Osteoblast (primary cell): ENCODE measurements at regions not wholly inside any gene's neighbourhood (a gene's known extent, or its start where the extent isn't known, plus 50 kb on each side); places are given as distances from the start of the nearest gene placed in this dataset.
"Not testable (repeated sequence)": the region's sequence is repeated elsewhere in the genome, so short reads cannot be mapped to it uniquely, and the experiment has no call there.

ENCODE experiments used
- DNase-seq: peaks from one replicate; pipeline ENCODE4 v3.0.0; 2011; ENCODE audit warnings: low spot score, mixed read lengths; ENCODE audit not compliant: insufficient read length; ENCODE audit errors: missing footprints
- H2AFZ ChIP-seq: 2 replicates; pipeline ENCODE4 v1.6.0; 2011; ENCODE audit warnings: mild to moderate bottlenecking, low read length
- H3K27ac ChIP-seq: 2 replicates; pipeline ENCODE4 v1.5.1; 2011; ENCODE audit warnings: mild to moderate bottlenecking, low read depth, low read length, moderate library complexity
- H3K27me3 ChIP-seq: 2 replicates; pipeline ENCODE4 v1.6.0; 2012; ENCODE audit warnings: mild to moderate bottlenecking, control low read depth, inconsistent platforms, low read length, moderate library complexity; ENCODE audit not compliant: insufficient read depth
- H3K36me3 ChIP-seq: 2 replicates; pipeline ENCODE4 v1.5.1; 2011; ENCODE audit warnings: mild to moderate bottlenecking, low read length, control low read depth, moderate library complexity; ENCODE audit not compliant: insufficient read depth
- H3K4me1 ChIP-seq: 2 replicates; pipeline ENCODE4 v1.5.1; 2011; ENCODE audit warnings: mild to moderate bottlenecking, low read length, control low read depth, moderate library complexity; ENCODE audit not compliant: insufficient read depth
- H3K4me2 ChIP-seq: 2 replicates; pipeline ENCODE4 v1.6.0; 2011; ENCODE audit warnings: mild to moderate bottlenecking, low read length; ENCODE audit not compliant: insufficient read depth
- H3K4me3 ChIP-seq: fragments of 200-600 bp; sonication (generic); 3 replicates; pipeline ENCODE4 v1.5.1; 2012; ENCODE audit warnings: mild to moderate bottlenecking, low read length, inconsistent platforms; ENCODE audit not compliant: insufficient read depth
- H3K79me2 ChIP-seq: 2 replicates; pipeline ENCODE4 v1.6.0; 2012; ENCODE audit warnings: mild to moderate bottlenecking, low read length, control low read depth, inconsistent platforms; ENCODE audit not compliant: insufficient read depth
- H3K9me3 ChIP-seq: 2 replicates; pipeline ENCODE4 v1.5.1; 2011; ENCODE audit warnings: low read depth, low read length, control low read depth
- H4K20me1 ChIP-seq: 2 replicates; pipeline ENCODE4 v1.6.0; 2012; ENCODE audit warnings: mild to moderate bottlenecking, low read length, control low read depth; ENCODE audit not compliant: insufficient read depth
- TF ChIP-seq, protein P1 (sequence below): IDR thresholded peaks from 2 replicates; pipeline ENCODE4 v1.5.1; 2011; ENCODE audit warnings: mild to moderate bottlenecking, low read depth, low read length, moderate library complexity; ENCODE audit errors: extremely low read depth

GRCh38 chr6:92243315-92243714, 1176.0 kb downstream of the EPHA7 start:
- no peak for DNase-seq
- Histone ChIP-seq H4K20me1 (no peaks in the 10 kb centered on the region), H3K36me3 (no peaks in the 10 kb centered on the region), H3K27ac (no peak overlapping the region), H3K4me2 (no peak overlapping the region), H3K27me3 (no peaks in the 10 kb centered on the region), H3K4me3 (no peak overlapping the region), H2AFZ (no peak overlapping the region), H3K4me1 (no peaks in the 10 kb centered on the region), H3K79me2 (no peaks in the 10 kb centered on the region), H3K9me3 (no peaks in the 10 kb centered on the region)
- TF ChIP-seq, protein P1, sequence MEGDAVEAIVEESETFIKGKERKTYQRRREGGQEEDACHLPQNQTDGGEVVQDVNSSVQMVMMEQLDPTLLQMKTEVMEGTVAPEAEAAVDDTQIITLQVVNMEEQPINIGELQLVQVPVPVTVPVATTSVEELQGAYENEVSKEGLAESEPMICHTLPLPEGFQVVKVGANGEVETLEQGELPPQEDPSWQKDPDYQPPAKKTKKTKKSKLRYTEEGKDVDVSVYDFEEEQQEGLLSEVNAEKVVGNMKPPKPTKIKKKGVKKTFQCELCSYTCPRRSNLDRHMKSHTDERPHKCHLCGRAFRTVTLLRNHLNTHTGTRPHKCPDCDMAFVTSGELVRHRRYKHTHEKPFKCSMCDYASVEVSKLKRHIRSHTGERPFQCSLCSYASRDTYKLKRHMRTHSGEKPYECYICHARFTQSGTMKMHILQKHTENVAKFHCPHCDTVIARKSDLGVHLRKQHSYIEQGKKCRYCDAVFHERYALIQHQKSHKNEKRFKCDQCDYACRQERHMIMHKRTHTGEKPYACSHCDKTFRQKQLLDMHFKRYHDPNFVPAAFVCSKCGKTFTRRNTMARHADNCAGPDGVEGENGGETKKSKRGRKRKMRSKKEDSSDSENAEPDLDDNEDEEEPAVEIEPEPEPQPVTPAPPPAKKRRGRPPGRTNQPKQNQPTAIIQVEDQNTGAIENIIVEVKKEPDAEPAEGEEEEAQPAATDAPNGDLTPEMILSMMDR, result no peak

- Histone ChIP-seq H2AFZ (no peak overlapping the region), H3K27me3 (no peaks in the 10 kb centered on the region), H3K36me3 (no peaks in the 10 kb centered on the region), H3K27ac (no peak overlapping the region), H3K4me1 (no peaks in the 10 kb centered on the region), H3K4me2 (no peak overlapping the region), H3K4me3 (no peak overlapping the region), H4K20me1 (no peaks in the 10 kb centered on the region), H3K79me2 (no peaks in the 10 kb centered on the region), H3K9me3 (no peaks in the 10 kb centered on the region)
- TF ChIP-seq, protein P1, result no peak
- DNase-seq, result no peak
Measured at GRCh38 chr6:92231171-92231701, 1188.1 kb downstream of the EPHA7 start.

- H3K79me2 ChIP-seq, H3K4me2 ChIP-seq, DNase-seq, H4K20me1 ChIP-seq, H2AFZ ChIP-seq, H3K36me3 ChIP-seq, H3K27ac ChIP-seq, H3K4me1 ChIP-seq, H3K9me3 ChIP-seq, H3K4me3 ChIP-seq, H3K27me3 ChIP-seq: not testable (repeated sequence)
Measured at GRCh38 chr6:92219987-92220386, 1199.4 kb downstream of the EPHA7 start.

GRCh38 chr6:92216717-92217116, 1202.6 kb downstream of the EPHA7 start:
- DNase-seq, result no peak

More at GRCh38 chr6:92216717-92217116, 1202.6 kb downstream of the EPHA7 start:
- TF ChIP-seq, protein P1, result no peak
- Histone ChIP-seq H3K4me2 (no peak overlapping the region), H3K27ac (no peak overlapping the region), H3K9me3 (peaks cover 2% of the 10 kb centered on the region), H4K20me1 (no peaks in the 10 kb centered on the region), H3K27me3 (no peaks in the 10 kb centered on the region), H3K4me3 (no peak overlapping the region), H3K36me3 (no peaks in the 10 kb centered on the region), H3K79me2 (no peaks in the 10 kb centered on the region), H2AFZ (no peak overlapping the region), H3K4me1 (no peaks in the 10 kb centered on the region)
